ENCODE measurements at regions not wholly inside any gene's neighbourhood (a gene's known extent, or its start where the extent isn't known, plus 50 kb on each side); places are given as distances from the start of the nearest gene placed in this dataset.
A peak's percentile ranks its signal among the peaks of the same experiment; 100 is the strongest.

GRCh38 chr11:27820249-27820648 lies 120.0 kb upstream of the BDNF start:
- Histone ChIP-seq H2BK5ac (ENCODE audit: low read depth, low read length, poor library complexity) (no peak overlapping the region), H3K23ac (ENCODE audit: low read length) (no peak overlapping the region), H3K9ac (ENCODE audit: low read length) (no peak overlapping the region), H3K27me3 (ENCODE audit: insufficient read depth, low read length) (no peaks in the 10 kb centered on the region), H2BK120ac (ENCODE audit: insufficient read depth, low read length, poor library complexity) (no peak overlapping the region), H3K79me2 (ENCODE audit: control insufficient read depth, insufficient read depth, low read length, poor library complexity) (no peaks in the 10 kb centered on the region), H3K79me1 (ENCODE audit: low read length) (no peaks in the 10 kb centered on the region), H3K27ac (ENCODE audit: low read depth, low read length) (no peak overlapping the region), H4K12ac (ENCODE audit: low read depth, low read length) (no peak overlapping the region), H2BK12ac (ENCODE audit: low read length) (no peak overlapping the region), H4K91ac (ENCODE audit: low read depth, low read length) (no peak overlapping the region), H3K4ac (ENCODE audit: low read depth, low read length) (no peak overlapping the region), H3K14ac (ENCODE audit: low read length) (no peak overlapping the region), H3K36me3 (ENCODE audit: control insufficient read depth in 1 of 2, insufficient read depth in 2 of 2, low read length in 2 of 2) (no peaks in the 10 kb centered on the region), H3K4me2 (ENCODE audit: low read length) (no peak overlapping the region), H3K9me3 (ENCODE audit: insufficient read depth, low read depth, low read length) (no peaks in the 10 kb centered on the region), H2AK5ac (ENCODE audit: low read length) (no peak overlapping the region), H3K4me1 (ENCODE audit: control insufficient read depth in 1 of 2, insufficient read depth in 2 of 2, low read length in 2 of 2) (no peaks in the 10 kb centered on the region), H4K8ac (ENCODE audit: low read depth, low read length) (no peak overlapping the region), H2AFZ (ENCODE audit: insufficient read depth, low read length, poor library complexity) (no peak overlapping the region), H3K18ac (ENCODE audit: low read length) (no peak overlapping the region), H3K4me3 (ENCODE audit: low read depth, low read length) (no peak overlapping the region)
- no peak for DNase-seq

GRCh38 chr11:27816197-27816596 lies 115.9 kb upstream of the BDNF start:
- Histone ChIP-seq H3K23ac (ENCODE audit: low read length) (no peak overlapping the region), H3K18ac (ENCODE audit: low read length) (no peak overlapping the region), H4K91ac (ENCODE audit: low read depth, low read length) (no peak overlapping the region), H3K14ac (ENCODE audit: low read length) (no peak overlapping the region), H3K27ac (ENCODE audit: low read depth, low read length) (no peak overlapping the region), H3K27me3 (ENCODE audit: insufficient read depth, low read length) (no peaks in the 10 kb centered on the region), H2BK5ac (ENCODE audit: low read depth, low read length, poor library complexity) (no peak overlapping the region), H3K4ac (ENCODE audit: low read depth, low read length) (no peak overlapping the region), H3K79me1 (ENCODE audit: low read length) (no peaks in the 10 kb centered on the region), H2AK5ac (ENCODE audit: low read length) (no peak overlapping the region), H3K9ac (ENCODE audit: low read length) (no peak overlapping the region), H2BK120ac (ENCODE audit: insufficient read depth, low read length, poor library complexity) (no peak overlapping the region), H2AFZ (ENCODE audit: insufficient read depth, low read length, poor library complexity) (no peak overlapping the region), H3K4me3 (ENCODE audit: low read depth, low read length) (no peak overlapping the region), H4K12ac (ENCODE audit: low read depth, low read length) (no peak overlapping the region), H3K36me3 (ENCODE audit: control insufficient read depth in 1 of 2, insufficient read depth in 2 of 2, low read length in 2 of 2) (no peaks in the 10 kb centered on the region), H3K79me2 (ENCODE audit: control insufficient read depth, insufficient read depth, low read length, poor library complexity) (no peaks in the 10 kb centered on the region), H4K8ac (ENCODE audit: low read depth, low read length) (no peak overlapping the region), H2BK12ac (ENCODE audit: low read length) (no peak overlapping the region), H3K9me3 (ENCODE audit: insufficient read depth, low read depth, low read length) (no peaks in the 10 kb centered on the region), H3K4me2 (ENCODE audit: low read length) (no peak overlapping the region), H3K4me1 (ENCODE audit: control insufficient read depth in 1 of 2, insufficient read depth in 2 of 2, low read length in 2 of 2) (no peaks in the 10 kb centered on the region)
- DNase-seq, result no peak
- WGBS (ENCODE audit: extremely low coverage, insufficient coverage, insufficient read length), result no CpG with 5 or more reads among the region's 1 CpG

GRCh38 chr11:27812341-27812740 lies 112.1 kb upstream of the BDNF start:
- H4K12ac ChIP-seq (ENCODE audit: low read depth, low read length), result no peak overlapping the region
- H3K4ac ChIP-seq (ENCODE audit: low read depth, low read length), result no peak overlapping the region
- H3K14ac ChIP-seq (ENCODE audit: low read length), result no peak overlapping the region
- no peak overlapping the region for H3K4me2 ChIP-seq (ENCODE audit: low read length)
- no peaks in the 10 kb centered on the region for H3K79me2 ChIP-seq (ENCODE audit: control insufficient read depth, insufficient read depth, low read length, poor library complexity)
- H3K9me3 ChIP-seq (ENCODE audit: insufficient read depth, low read depth, low read length), result no peaks in the 10 kb centered on the region
- H3K9ac ChIP-seq (ENCODE audit: low read length), result no peak overlapping the region
- no peak overlapping the region for H2AFZ ChIP-seq (ENCODE audit: insufficient read depth, low read length, poor library complexity)
- H4K8ac ChIP-seq (ENCODE audit: low read depth, low read length), result no peak overlapping the region
- no CpG with 5 or more reads among the region's 2 CpGs for WGBS (ENCODE audit: extremely low coverage, insufficient coverage, insufficient read length)
- no peaks in the 10 kb centered on the region for H3K79me1 ChIP-seq (ENCODE audit: low read length)
- no peak overlapping the region for H2AK5ac ChIP-seq (ENCODE audit: low read length)
- no peak overlapping the region for H3K23ac ChIP-seq (ENCODE audit: low read length)
- no peak overlapping the region for H2BK12ac ChIP-seq (ENCODE audit: low read length)
- H3K18ac ChIP-seq (ENCODE audit: low read length), result no peak overlapping the region
- H3K27me3 ChIP-seq (ENCODE audit: insufficient read depth, low read length), result no peaks in the 10 kb centered on the region
- DNase-seq, result no peak
- H3K27ac ChIP-seq (ENCODE audit: low read depth, low read length), result no peak overlapping the region
- H3K4me3 ChIP-seq (ENCODE audit: low read depth, low read length), result no peak overlapping the region
- H2BK120ac ChIP-seq (ENCODE audit: insufficient read depth, low read length, poor library complexity), result no peak overlapping the region
- no peaks in the 10 kb centered on the region for H3K36me3 ChIP-seq (ENCODE audit: control insufficient read depth in 1 of 2, insufficient read depth in 2 of 2, low read length in 2 of 2)
- no peaks in the 10 kb centered on the region for H3K4me1 ChIP-seq (ENCODE audit: control insufficient read depth in 1 of 2, insufficient read depth in 2 of 2, low read length in 2 of 2)
- H2BK5ac ChIP-seq (ENCODE audit: low read depth, low read length, poor library complexity), result no peak overlapping the region
- no peak overlapping the region for H4K91ac ChIP-seq (ENCODE audit: low read depth, low read length)

- peak; percentile 32 to 95 for DNase-seq
- no peaks in the 10 kb centered on the region for H3K79me1 ChIP-seq (ENCODE audit: low read length)
- H3K23ac ChIP-seq (ENCODE audit: low read length), result no peak overlapping the region
- H2BK12ac ChIP-seq (ENCODE audit: low read length), result no peak overlapping the region
- no peak overlapping the region for H2AFZ ChIP-seq (ENCODE audit: insufficient read depth, low read length, poor library complexity)
- no CpG with 5 or more reads among the region's 2 CpGs for WGBS (ENCODE audit: extremely low coverage, insufficient coverage, insufficient read length)
- no peaks in the 10 kb centered on the region for H3K79me2 ChIP-seq (ENCODE audit: control insufficient read depth, insufficient read depth, low read length, poor library complexity)
- no peaks in the 10 kb centered on the region for H3K36me3 ChIP-seq (ENCODE audit: control insufficient read depth in 1 of 2, insufficient read depth in 2 of 2, low read length in 2 of 2)
- no peak overlapping the region for H2BK5ac ChIP-seq (ENCODE audit: low read depth, low read length, poor library complexity)
- no peak overlapping the region for H3K14ac ChIP-seq (ENCODE audit: low read length)
- H3K9me3 ChIP-seq (ENCODE audit: insufficient read depth, low read depth, low read length), result no peaks in the 10 kb centered on the region
- no peak overlapping the region for H4K8ac ChIP-seq (ENCODE audit: low read depth, low read length)
- H3K27ac ChIP-seq (ENCODE audit: low read depth, low read length), result no peak overlapping the region
- H3K4me3 ChIP-seq (ENCODE audit: low read depth, low read length), result no peak overlapping the region
- no peak overlapping the region for H4K12ac ChIP-seq (ENCODE audit: low read depth, low read length)
- H2BK120ac ChIP-seq (ENCODE audit: insufficient read depth, low read length, poor library complexity), result no peak overlapping the region
- no peak overlapping the region for H3K18ac ChIP-seq (ENCODE audit: low read length)
- no peak overlapping the region for H3K4me2 ChIP-seq (ENCODE audit: low read length)
- no peaks in the 10 kb centered on the region for H3K4me1 ChIP-seq (ENCODE audit: control insufficient read depth in 1 of 2, insufficient read depth in 2 of 2, low read length in 2 of 2)
- no peaks in the 10 kb centered on the region for H3K27me3 ChIP-seq (ENCODE audit: insufficient read depth, low read length)
- H3K9ac ChIP-seq (ENCODE audit: low read length), result no peak overlapping the region
- H3K4ac ChIP-seq (ENCODE audit: low read depth, low read length), result no peak overlapping the region
- H4K91ac ChIP-seq (ENCODE audit: low read depth, low read length), result no peak overlapping the region
- H2AK5ac ChIP-seq (ENCODE audit: low read length), result no peak overlapping the region
These were observed 107.3 kb upstream of the BDNF start for GRCh38 chr11:27807596-27807995.

- no peak overlapping the region for H2AFZ ChIP-seq (ENCODE audit: insufficient read depth, low read length, poor library complexity)
- H3K36me3 ChIP-seq (ENCODE audit: control insufficient read depth in 1 of 2, insufficient read depth in 2 of 2, low read length in 2 of 2), result no peaks in the 10 kb centered on the region
- H3K27ac ChIP-seq (ENCODE audit: low read depth, low read length), result no peak overlapping the region
These were observed 105.9 kb upstream of the BDNF start for GRCh38 chr11:27806122-27806521.

More at GRCh38 chr11:27806122-27806521, 105.9 kb upstream of the BDNF start:
- H3K4me3 ChIP-seq (ENCODE audit: low read depth, low read length), result no peak overlapping the region
- H2BK120ac ChIP-seq (ENCODE audit: insufficient read depth, low read length, poor library complexity), result no peak overlapping the region
- no peak overlapping the region for H2BK12ac ChIP-seq (ENCODE audit: low read length)
- no peak overlapping the region for H4K12ac ChIP-seq (ENCODE audit: low read depth, low read length)
- H3K9me3 ChIP-seq (ENCODE audit: insufficient read depth, low read depth, low read length), result no peaks in the 10 kb centered on the region
- H2BK5ac ChIP-seq (ENCODE audit: low read depth, low read length, poor library complexity), result no peak overlapping the region
- H4K8ac ChIP-seq (ENCODE audit: low read depth, low read length), result no peak overlapping the region
- no peaks in the 10 kb centered on the region for H3K79me1 ChIP-seq (ENCODE audit: low read length)
- H3K4me2 ChIP-seq (ENCODE audit: low read length), result no peak overlapping the region
- no peak overlapping the region for H3K9ac ChIP-seq (ENCODE audit: low read length)
- no peaks in the 10 kb centered on the region for H3K27me3 ChIP-seq (ENCODE audit: insufficient read depth, low read length)
- no peak for DNase-seq
- no peak overlapping the region for H3K23ac ChIP-seq (ENCODE audit: low read length)
- H2AK5ac ChIP-seq (ENCODE audit: low read length), result no peak overlapping the region
- H4K91ac ChIP-seq (ENCODE audit: low read depth, low read length), result no peak overlapping the region
- no peak overlapping the region for H3K18ac ChIP-seq (ENCODE audit: low read length)
- H3K4ac ChIP-seq (ENCODE audit: low read depth, low read length), result no peak overlapping the region
- H3K4me1 ChIP-seq (ENCODE audit: control insufficient read depth in 1 of 2, insufficient read depth in 2 of 2, low read length in 2 of 2), result no peaks in the 10 kb centered on the region
- no CpG with 5 or more reads among the region's 19 CpGs for WGBS (ENCODE audit: extremely low coverage, insufficient coverage, insufficient read length)
- no peaks in the 10 kb centered on the region for H3K79me2 ChIP-seq (ENCODE audit: control insufficient read depth, insufficient read depth, low read length, poor library complexity)
- no peak overlapping the region for H3K14ac ChIP-seq (ENCODE audit: low read length)

Measured in trophoblast cell (in vitro differentiated cells and primary cell).